ENCODE measurements at regions not wholly inside any gene's neighbourhood (a gene's known extent, or its start where the extent isn't known, plus 50 kb on each side); places are given as distances from the start of the nearest gene placed in this dataset.

GRCh38 chr4:35993606-35994005 is 250.7 kb downstream of the ARAP2 start:
- TF ChIP-seq, protein P1, sequence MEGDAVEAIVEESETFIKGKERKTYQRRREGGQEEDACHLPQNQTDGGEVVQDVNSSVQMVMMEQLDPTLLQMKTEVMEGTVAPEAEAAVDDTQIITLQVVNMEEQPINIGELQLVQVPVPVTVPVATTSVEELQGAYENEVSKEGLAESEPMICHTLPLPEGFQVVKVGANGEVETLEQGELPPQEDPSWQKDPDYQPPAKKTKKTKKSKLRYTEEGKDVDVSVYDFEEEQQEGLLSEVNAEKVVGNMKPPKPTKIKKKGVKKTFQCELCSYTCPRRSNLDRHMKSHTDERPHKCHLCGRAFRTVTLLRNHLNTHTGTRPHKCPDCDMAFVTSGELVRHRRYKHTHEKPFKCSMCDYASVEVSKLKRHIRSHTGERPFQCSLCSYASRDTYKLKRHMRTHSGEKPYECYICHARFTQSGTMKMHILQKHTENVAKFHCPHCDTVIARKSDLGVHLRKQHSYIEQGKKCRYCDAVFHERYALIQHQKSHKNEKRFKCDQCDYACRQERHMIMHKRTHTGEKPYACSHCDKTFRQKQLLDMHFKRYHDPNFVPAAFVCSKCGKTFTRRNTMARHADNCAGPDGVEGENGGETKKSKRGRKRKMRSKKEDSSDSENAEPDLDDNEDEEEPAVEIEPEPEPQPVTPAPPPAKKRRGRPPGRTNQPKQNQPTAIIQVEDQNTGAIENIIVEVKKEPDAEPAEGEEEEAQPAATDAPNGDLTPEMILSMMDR (IDR thresholded peaks at IDR 0.05; ENCODE audit: insufficient read depth, low read depth, low read length) = no peak
- DNase-seq (ENCODE audit: low read depth) = no peak
- no peak overlapping the region for H3K4me3 ChIP-seq (ENCODE audit: low read depth, low read length)

GRCh38 chr4:36000941-36001557 is 243.3 kb downstream of the ARAP2 start:
- no peak overlapping the region for H3K4me3 ChIP-seq (ENCODE audit: low read depth, low read length)
- TF ChIP-seq, protein P1 (IDR thresholded peaks at IDR 0.05; ENCODE audit: insufficient read depth, low read depth, low read length) = no peak
- DNase-seq (ENCODE audit: low read depth) = no peak

DNA sequence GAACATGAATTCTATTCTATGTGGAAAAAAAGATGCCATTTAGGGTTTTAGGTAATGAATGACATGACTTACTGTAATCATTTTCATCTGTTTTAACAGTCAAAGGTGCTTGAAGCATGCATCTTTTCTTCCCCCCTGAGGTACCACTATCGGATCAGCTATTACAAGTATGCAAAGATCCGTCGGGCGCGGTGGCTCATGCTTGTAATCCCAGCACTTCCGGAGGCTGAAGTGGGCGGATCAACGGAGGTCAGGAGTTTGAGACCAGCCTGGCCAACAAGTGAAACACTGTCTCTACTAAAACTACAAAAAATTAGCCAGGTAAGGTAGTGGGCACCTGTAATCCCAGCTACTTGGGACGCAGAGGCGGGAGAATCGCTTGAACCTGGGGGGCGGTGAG is 241.3 kb downstream of the ARAP2 start:
- TF ChIP-seq, protein P1 (IDR thresholded peaks at IDR 0.05; ENCODE audit: insufficient read depth, low read depth, low read length) = no peak
- DNase-seq (ENCODE audit: low read depth) = no peak
- H3K4me3 ChIP-seq (ENCODE audit: low read depth, low read length) = no peak overlapping the region

DNA sequence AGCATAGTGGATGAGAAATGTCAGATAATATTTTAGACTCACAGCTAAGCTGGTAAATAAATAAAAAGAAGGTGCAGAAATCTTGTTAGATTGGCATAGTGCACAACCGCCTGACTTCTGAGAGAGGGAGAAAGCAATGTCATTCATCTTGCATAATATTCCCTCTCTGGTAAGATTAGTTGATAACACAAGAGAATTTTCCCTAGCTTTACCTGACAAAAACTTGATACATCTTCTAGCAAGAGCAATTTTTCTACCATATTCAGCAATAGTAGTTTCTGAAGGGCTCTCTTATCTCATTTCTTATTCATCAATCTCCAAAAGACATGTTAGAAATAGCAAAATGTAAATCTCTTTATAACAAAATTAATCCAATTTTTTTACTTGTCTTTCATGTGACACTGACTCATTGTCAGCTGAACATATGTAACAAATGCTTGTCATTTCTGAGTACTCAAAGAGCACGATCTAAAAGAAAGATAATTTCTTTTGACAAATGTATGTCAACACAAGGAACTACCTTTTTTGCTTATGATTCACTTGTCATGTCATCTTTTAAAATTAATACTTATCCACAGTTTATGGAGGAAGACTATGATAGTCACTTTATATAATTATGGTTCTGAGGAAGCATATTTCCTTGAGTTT is 240.0 kb downstream of the ARAP2 start:
- TF ChIP-seq, protein P1 (IDR thresholded peaks at IDR 0.05; ENCODE audit: insufficient read depth, low read depth, low read length) = no peak
- no peak for DNase-seq (ENCODE audit: low read depth)
- no peak overlapping the region for H3K4me3 ChIP-seq (ENCODE audit: low read depth, low read length)

DNA sequence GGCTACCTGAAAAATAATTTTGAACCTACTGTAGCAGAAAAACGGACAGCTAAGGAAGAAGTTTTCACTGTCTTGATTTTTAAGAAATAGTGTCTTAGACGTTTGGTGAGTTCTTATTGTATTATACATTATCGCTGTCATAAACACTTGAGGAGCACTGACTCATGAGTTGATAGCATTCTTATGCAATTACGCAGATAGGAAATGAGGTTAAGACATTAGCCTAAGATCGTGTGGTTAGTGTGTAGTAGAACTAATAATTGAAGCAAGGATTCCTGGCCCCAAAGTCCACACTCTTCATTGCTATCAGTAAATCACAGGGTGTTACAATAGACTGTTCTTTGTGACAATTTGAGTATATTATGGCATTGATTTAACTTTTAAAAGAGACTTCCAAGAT is 238.1 kb downstream of the ARAP2 start:
- H3K4me3 ChIP-seq (ENCODE audit: low read depth, low read length) = no peak overlapping the region
- TF ChIP-seq, protein P1 (IDR thresholded peaks at IDR 0.05; ENCODE audit: insufficient read depth, low read depth, low read length) = no peak
- DNase-seq (ENCODE audit: low read depth) = no peak

DNA sequence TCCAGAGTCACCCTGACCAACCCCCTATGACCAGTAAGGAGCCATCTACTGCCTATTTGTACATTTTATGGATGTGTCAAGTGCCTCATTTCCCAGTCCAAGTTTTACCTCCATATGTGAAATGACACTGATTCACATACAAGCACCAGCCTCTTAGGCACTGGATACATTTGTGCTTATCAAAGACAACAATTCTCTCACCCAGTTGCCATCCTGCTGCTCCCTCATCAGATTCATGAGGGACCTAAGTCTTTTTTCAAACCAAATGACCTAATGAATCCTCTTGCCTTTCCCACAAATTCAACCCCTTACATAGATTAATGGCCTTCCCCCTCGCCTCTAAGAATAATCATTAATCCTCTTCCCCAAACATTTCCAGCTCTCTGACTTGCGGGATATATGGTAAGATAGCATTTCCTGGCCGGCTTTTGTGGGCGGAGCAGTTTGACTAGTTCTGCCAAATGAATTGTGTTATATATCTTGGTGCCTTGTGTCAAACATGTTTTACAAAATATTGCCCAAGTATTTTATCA is 233.9 kb downstream of the ARAP2 start:
- H3K4me3 ChIP-seq (ENCODE audit: low read depth, low read length) = no peak overlapping the region
- DNase-seq (ENCODE audit: low read depth) = no peak
- TF ChIP-seq, protein P1 (IDR thresholded peaks at IDR 0.05; ENCODE audit: insufficient read depth, low read depth, low read length) = no peak
